GM12878 (cell line): ENCODE measurements at regions not wholly inside any gene's neighbourhood (a gene's known extent, or its start where the extent isn't known, plus 50 kb on each side); places are given as distances from the start of the nearest gene placed in this dataset.

Experiments
- ATAC-seq: fragments of 200-7000 bp; cut with Tn5 transposase; 3 replicates; pipeline ENCODE4 v1.9.1; 2020; ENCODE audit warnings: mild to moderate bottlenecking, moderate library complexity
- BruUV-seq: library from RNA; stranded (reverse); fragments of 400-500 nt; replicated peaks from 2 replicates; lab custom pipeline; 2021; lab: Mats Ljungman, UMichigan
- CTCF ChIA-PET: fragments of 300-600 bp; sonication (Branson Sonifier 250); formaldehyde crosslinking; extraction: SDS; loops from one replicate; lab custom pipeline; 2021; ENCODE audit warnings: inconsistent platforms; lab: Yijun Ruan, JAX
- POLR2A ChIA-PET: fragments of 350-600 bp; formaldehyde crosslinking; extraction: SDS; loops from one replicate; lab custom pipeline; 2021; ENCODE audit warnings: inconsistent platforms; lab: Charles Lee
- RAD21 ChIA-PET: fragments of 300-600 bp; sonication (Branson Sonifier 250); formaldehyde crosslinking; loops from one replicate; lab custom pipeline; 2023; ENCODE audit warnings: antibody characterized with exemption; ENCODE audit not compliant: unreplicated experiment; lab: Charles Lee
- SMC1A ChIA-PET: fragments of 300-600 bp; sonication (Branson Sonifier 250); formaldehyde crosslinking; loops from one replicate; lab custom pipeline; 2023; ENCODE audit not compliant: unreplicated experiment, uncharacterized antibody; lab: Charles Lee
- DNase-seq: peaks from one replicate; pipeline ENCODE4 v3.0.0-alpha.2; 2011; ENCODE audit warnings: low read depth, low spot score
- FAIRE-seq: peaks from 3 replicates; lab custom pipeline; 2011; peaks lifted over from hg19 to GRCh38; lab: Jason Lieb, UNC
- H2AFZ ChIP-seq: 2 replicates; pipeline ENCODE4 v1.6.0; 2011; ENCODE audit warnings: low read depth, low read length, control low read depth; ENCODE audit not compliant: control insufficient read depth
- H3K27ac ChIP-seq: 2 replicates; pipeline ENCODE4 v1.5.1; 2011; ENCODE audit warnings: control low read depth; ENCODE audit not compliant: control insufficient read depth, insufficient read depth
- H3K27me3 ChIP-seq, 2 experiments: replicated peaks in 1 of 2; 2 replicates each; pipeline versions ENCODE4 v1.6.0 to v1.6.1; 2011; ENCODE audit warnings: low read length in 1 of 2; ENCODE audit not compliant: control insufficient read depth in 2 of 2, insufficient read depth in 2 of 2
- H3K36me3 ChIP-seq, 2 experiments: 2 replicates each; pipeline ENCODE4 v1.5.1; 2011; ENCODE audit warnings: low read length in 1 of 2; ENCODE audit not compliant: control insufficient read depth in 2 of 2, insufficient read depth in 2 of 2
- H3K4me1 ChIP-seq: 2 replicates; pipeline ENCODE4 v1.6.1; 2011; ENCODE audit warnings: mild to moderate bottlenecking, low read length, moderate library complexity, mixed read lengths; ENCODE audit not compliant: control insufficient read depth, insufficient read depth
- H3K4me2 ChIP-seq: 2 replicates; pipeline ENCODE4 v1.6.0; 2011; ENCODE audit warnings: control low read depth; ENCODE audit not compliant: control insufficient read depth, insufficient read depth
- H3K4me3 ChIP-seq: fragments of 200-600 bp; sonication (generic); 2 replicates; pipeline ENCODE4 v1.5.1; 2016
- H3K79me2 ChIP-seq: 2 replicates; pipeline ENCODE4 v1.6.0; 2011; ENCODE audit warnings: low read length; ENCODE audit not compliant: control insufficient read depth, insufficient read depth
- H3K9ac ChIP-seq: 2 replicates; pipeline ENCODE4 v1.8.0; 2011; ENCODE audit warnings: low read length, control low read depth, mixed read lengths; ENCODE audit not compliant: control insufficient read depth, insufficient read depth
- H3K9me3 ChIP-seq: replicated peaks from 3 replicates; pipeline ENCODE4 v1.5.1; 2011; ENCODE audit warnings: mild to moderate bottlenecking, low read length; ENCODE audit not compliant: control insufficient read depth, insufficient read depth
- H4K20me1 ChIP-seq: 2 replicates; pipeline ENCODE4 v1.6.0; 2011; ENCODE audit not compliant: control insufficient read depth, insufficient read depth
- EP300 ChIP-seq, 2 experiments: fragments of 150-350 bp in 1 of 2; IDR thresholded peaks; 2 replicates each; pipeline ENCODE4 v1.6.1; 2011 to 2012; ENCODE audit warnings: low read depth in 2 of 2, low read length in 2 of 2, borderline replicate concordance in 1 of 2, improper control_type of control experiment in 1 of 2, inconsistent platforms in 1 of 2; ENCODE audit not compliant: control insufficient read depth in 1 of 2
- MXI1 ChIP-seq: fragments of 150-350 bp; IDR thresholded peaks from 2 replicates; pipeline ENCODE4 v1.6.1; 2011; ENCODE audit warnings: low read depth, mild to moderate bottlenecking, inconsistent platforms, low read length, improper control_type of control experiment
- NFYB ChIP-seq: IDR thresholded peaks from 2 replicates; pipeline ENCODE4 v1.6.1; 2011; ENCODE audit warnings: low read depth, mild to moderate bottlenecking, low read length, improper control_type of control experiment, moderate library complexity; ENCODE audit not compliant: insufficient read depth
- SUZ12 ChIP-seq: fragments of 200-600 bp; sonication (generic); IDR thresholded peaks from one replicate; pipeline ENCODE4 v1.6.1; 2018; ENCODE audit warnings: antibody characterized with exemption, mild to moderate bottlenecking; ENCODE audit not compliant: unreplicated experiment
- WRNIP1 ChIP-seq: IDR thresholded peaks from 2 replicates; pipeline ENCODE4 v1.6.1; 2011; ENCODE audit warnings: low read depth, low read length, improper control_type of control experiment, borderline replicate concordance
- WGBS: methylation state at CpG from one replicate; pipeline ENCODE4 v1.1.6; 2016; ENCODE audit warnings: low lambda C conversion rate; ENCODE audit not compliant: insufficient replicate concordance, insufficient coverage; ENCODE audit errors: missing lambda C conversion rate; 5-methylcytosine and 5-hydroxymethylcytosine counted together
- in situ Hi-C: fragments of 300-500 bp; cut with MboI; formaldehyde crosslinking; loops from 9 replicates; pipeline ENCODE4 v1.14.3; 2018; ENCODE audit warnings: mixed read lengths
- intact Hi-C: fragments of 100-400 bp; cut with micrococcal nuclease; formaldehyde crosslinking; loops from one replicate; pipeline ENCODE4 v1.14.2; 2022; ENCODE audit not compliant: unreplicated experiment

DNA sequence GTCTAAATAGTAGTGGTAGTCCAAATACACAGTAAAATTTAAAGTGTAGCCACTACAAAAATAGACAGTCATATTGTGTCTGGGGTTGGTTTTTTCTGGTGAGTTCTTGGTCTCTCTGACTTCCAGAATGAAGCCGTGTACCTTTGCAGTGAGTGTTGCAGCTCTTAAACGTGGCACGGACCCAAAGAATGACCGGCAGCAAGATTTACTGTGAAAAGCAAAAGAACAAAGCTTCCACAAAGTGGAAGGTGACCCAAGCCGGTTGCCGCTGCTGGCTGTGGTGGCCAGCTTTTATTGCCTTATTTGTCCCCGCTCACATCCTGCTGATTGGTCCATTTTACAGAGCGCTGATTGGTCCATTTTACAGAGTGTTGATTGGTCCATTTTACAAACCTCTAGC, 188.7 kb downstream of the ZNF608 start:
- in situ Hi-C loops, result no loop called here
- WGBS, result 67% methylated on average over 8 of the region's 8 CpGs

DNA sequence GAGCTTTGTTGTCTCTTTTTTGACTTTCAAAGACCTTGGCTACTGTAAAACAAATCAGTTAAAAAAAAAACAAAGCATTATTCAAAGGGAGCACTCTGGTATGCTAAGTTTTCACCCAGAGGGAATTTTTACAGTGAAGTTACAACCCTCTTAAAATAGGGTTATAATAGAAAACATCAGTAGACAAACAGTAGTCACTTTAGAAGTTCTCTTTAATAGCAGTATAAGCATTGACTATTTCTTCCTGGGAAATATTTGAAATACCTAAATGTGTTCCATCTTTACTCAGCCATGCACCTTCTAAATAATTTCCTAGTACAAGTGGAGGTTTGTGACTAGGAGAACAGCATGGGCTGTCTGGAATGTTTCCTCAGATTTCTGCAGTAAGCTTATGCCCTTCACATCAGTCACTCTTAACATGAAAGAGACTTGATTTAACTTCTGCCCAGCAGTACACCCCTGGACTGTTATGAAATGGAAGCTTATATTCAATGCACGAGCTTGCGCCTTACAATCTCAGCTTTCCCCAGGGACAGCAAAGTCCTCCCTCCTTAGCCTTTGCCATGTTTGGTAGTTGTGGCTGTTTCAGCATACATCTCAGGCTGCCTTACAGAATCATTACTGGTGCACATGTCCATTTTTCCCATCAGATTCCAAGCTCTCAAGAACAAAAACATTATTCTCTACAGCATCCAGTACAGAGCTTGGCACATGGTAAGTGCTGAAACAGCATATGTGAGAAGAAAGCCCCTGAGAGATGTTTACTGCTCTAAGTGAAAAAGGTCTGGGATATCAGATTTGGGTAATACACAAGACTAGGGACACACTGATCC, 191.5 kb downstream of the ZNF608 start:
- BruUV-seq, result no TSS peak
- WGBS, result 32% methylated on average over 2 of the region's 2 CpGs
- no peaks in the 10 kb centered on the region; the same call in 2 of the 3 replicates for H3K9me3 ChIP-seq
- ATAC-seq (no peak), DNase-seq (no peak), FAIRE-seq (no peak)
- ChIA-PET CTCF (no interaction called here), POLR2A (no interaction called here), SMC1A (interaction anchor here (1.1 kb wide), 1 partner anchor 21 kb away, joined by 3 read pairs; no protein-coding TSS in a partner anchor), RAD21 (no interaction called here)
- no peak overlapping the region for H3K4me2 ChIP-seq
- TF ChIP-seq WRNIP1, result no peak
- TF ChIP-seq SUZ12, result no peak
- no peak for TF ChIP-seq MXI1
- no peak overlapping the region for H3K4me3 ChIP-seq
- no peaks in the 10 kb centered on the region for H3K36me3 ChIP-seq
- H2AFZ ChIP-seq, result no peak overlapping the region
- no peak overlapping the region for H3K27ac ChIP-seq
- no peaks in the 10 kb centered on the region for H4K20me1 ChIP-seq
- H3K4me1 ChIP-seq, result no peaks in the 10 kb centered on the region
- intact Hi-C loops (no loop called here), in situ Hi-C loops (no loop called here)
- no peaks in the 10 kb centered on the region for H3K79me2 ChIP-seq
- H3K27me3 ChIP-seq, result no peaks in the 10 kb centered on the region; a peak in 1 of 4 replicates
- H3K9ac ChIP-seq, result no peak overlapping the region

More for the DNA sequence above, 188.7 kb downstream of the ZNF608 start:
- ChIA-PET SMC1A (no interaction called here), POLR2A (no interaction called here), RAD21 (no interaction called here), CTCF (no interaction called here)
- Histone ChIP-seq H2AFZ (no peak overlapping the region), H3K27ac (no peak overlapping the region), H3K27me3 (no peaks in the 10 kb centered on the region), H4K20me1 (no peaks in the 10 kb centered on the region), H3K9me3 (no peaks in the 10 kb centered on the region; the same call in 2 of the 3 replicates), H3K9ac (no peak overlapping the region), H3K79me2 (no peaks in the 10 kb centered on the region), H3K4me3 (no peak overlapping the region), H3K36me3 (no peaks in the 10 kb centered on the region), H3K4me2 (no peak overlapping the region), H3K4me1 (no peaks in the 10 kb centered on the region)
- FAIRE-seq, result no peak
- DNase-seq, result no peak
- ATAC-seq, result no peak
- TF ChIP-seq NFYB (0 out of 2 replicates have a peak, but pooled peaks have one; percentile 36), EP300 (IDR thresholded peaks at IDR 0.05; ENCODE audit: borderline replicate concordance in 1 of 2, control insufficient read depth in 1 of 2, low read depth in 2 of 2, low read length in 2 of 2) (no peak)
- intact Hi-C loops, result no loop called here
- no TSS peak for BruUV-seq
